Lower leg skin (tissue), 3 donors: ENCODE measurements at regions not wholly inside any gene's neighbourhood (a gene's known extent, or its start where the extent isn't known, plus 50 kb on each side); places are given as distances from the start of the nearest gene placed in this dataset.

ENCODE experiments used
- POLR2A ChIP-seq, 2 donors: fragments of 450-650 bp; IDR thresholded peaks; one replicate each; pipeline ENCODE4 v1.6.1; 2016 to 2017; ENCODE audit warnings: antibody characterized with exemption in 2 of 2, mild to moderate bottlenecking in 1 of 2, moderate library complexity in 1 of 2
- TF ChIP-seq, protein P1 (sequence below), 3 donors: fragments of 450-650 bp; IDR thresholded peaks; one replicate each; pipeline ENCODE4 v1.5.1; 2016; ENCODE audit warnings: antibody characterized with exemption in 3 of 3, mild to moderate bottlenecking in 3 of 3, moderate library complexity in 2 of 3

DNA sequence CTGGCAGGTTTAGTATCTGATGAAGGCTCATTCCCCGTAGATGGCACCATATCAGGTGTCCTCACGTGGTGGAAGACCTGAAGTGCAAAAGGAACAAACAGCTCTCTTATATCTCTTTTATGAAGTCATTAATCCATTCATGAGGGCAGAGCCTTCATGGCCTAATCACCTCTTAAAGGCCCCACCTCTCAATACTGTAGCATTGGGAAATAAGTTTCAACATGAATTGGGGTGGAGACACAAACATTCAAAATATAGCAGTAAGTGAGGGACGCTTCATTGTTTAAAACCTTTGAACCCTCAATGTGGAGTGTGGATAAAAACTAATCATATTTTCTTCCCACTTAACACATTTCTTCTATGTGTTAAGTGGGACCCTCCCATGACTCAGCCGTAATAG is 489.4 kb upstream of the WWC1 start:
- TF ChIP-seq, protein P1, sequence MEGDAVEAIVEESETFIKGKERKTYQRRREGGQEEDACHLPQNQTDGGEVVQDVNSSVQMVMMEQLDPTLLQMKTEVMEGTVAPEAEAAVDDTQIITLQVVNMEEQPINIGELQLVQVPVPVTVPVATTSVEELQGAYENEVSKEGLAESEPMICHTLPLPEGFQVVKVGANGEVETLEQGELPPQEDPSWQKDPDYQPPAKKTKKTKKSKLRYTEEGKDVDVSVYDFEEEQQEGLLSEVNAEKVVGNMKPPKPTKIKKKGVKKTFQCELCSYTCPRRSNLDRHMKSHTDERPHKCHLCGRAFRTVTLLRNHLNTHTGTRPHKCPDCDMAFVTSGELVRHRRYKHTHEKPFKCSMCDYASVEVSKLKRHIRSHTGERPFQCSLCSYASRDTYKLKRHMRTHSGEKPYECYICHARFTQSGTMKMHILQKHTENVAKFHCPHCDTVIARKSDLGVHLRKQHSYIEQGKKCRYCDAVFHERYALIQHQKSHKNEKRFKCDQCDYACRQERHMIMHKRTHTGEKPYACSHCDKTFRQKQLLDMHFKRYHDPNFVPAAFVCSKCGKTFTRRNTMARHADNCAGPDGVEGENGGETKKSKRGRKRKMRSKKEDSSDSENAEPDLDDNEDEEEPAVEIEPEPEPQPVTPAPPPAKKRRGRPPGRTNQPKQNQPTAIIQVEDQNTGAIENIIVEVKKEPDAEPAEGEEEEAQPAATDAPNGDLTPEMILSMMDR (IDR thresholded peaks at IDR 0.05): no peak
- no peak for TF ChIP-seq POLR2A (IDR thresholded peaks at IDR 0.05)
